ENCODE measurements at regions not wholly inside any gene's neighbourhood (a gene's known extent, or its start where the extent isn't known, plus 50 kb on each side); places are given as distances from the start of the nearest gene placed in this dataset.

- Mint-ChIP-seq H3K4me3 (no peak overlapping the region), H3K27me3 (no peaks in the 10 kb centered on the region), H3K27ac (no peak overlapping the region), H3K4me1 (ENCODE audit: low read depth) (no peaks in the 10 kb centered on the region), H3K36me3 (ENCODE audit: low read depth) (no peaks in the 10 kb centered on the region), H3K9me3 (no peaks in the 10 kb centered on the region)
- H3K36me3 ChIP-seq (ENCODE audit: insufficient read depth, low read length): no peaks in the 10 kb centered on the region
- intact Hi-C loops (cut with DNase I, micrococcal nuclease): no loop called here
- TF ChIP-seq CTCF (IDR thresholded peaks at IDR 0.05): no peak
- H3K9me3 ChIP-seq (ENCODE audit: control insufficient read depth in 1 of 2, insufficient read depth in 1 of 2, low read length in 2 of 2): peaks cover 0 to 10% of the 10 kb centered on the region in 2 experiments
- ATAC-seq (ENCODE audit: poor library complexity): no peak
- H3K27me3 ChIP-seq (ENCODE audit: control insufficient read depth in 1 of 2, insufficient read depth in 2 of 2, low read length in 2 of 2): no peaks in the 10 kb centered on the region
- H3K4me1 ChIP-seq (ENCODE audit: insufficient read depth, low read length): no peaks in the 10 kb centered on the region
- no peak for DNase-seq
- POLR2A ChIA-PET: no interaction called here
- no peak overlapping the region for H3K4me3 ChIP-seq (ENCODE audit: low read length)
- CTCF ChIA-PET: no interaction called here
- no peak overlapping the region for H3K27ac ChIP-seq (ENCODE audit: low read depth in 1 of 2, low read length in 2 of 2)
Measured at GRCh38 chr5:44646016-44646415, 162.7 kb upstream of the MRPS30 start.

- H3K36me3 ChIP-seq (ENCODE audit: insufficient read depth, low read length): no peaks in the 10 kb centered on the region
- Mint-ChIP-seq H3K27me3 (no peaks in the 10 kb centered on the region), H3K4me3 (no peak overlapping the region), H3K27ac (no peak overlapping the region), H3K36me3 (ENCODE audit: low read depth) (no peaks in the 10 kb centered on the region), H3K9me3 (peaks cover under 1% of the 10 kb centered on the region), H3K4me1 (ENCODE audit: low read depth) (no peaks in the 10 kb centered on the region)
- H3K27ac ChIP-seq (ENCODE audit: low read depth in 1 of 2, low read length in 2 of 2): no peak overlapping the region
- no peaks in the 10 kb centered on the region for H3K27me3 ChIP-seq (ENCODE audit: control insufficient read depth in 1 of 2, insufficient read depth in 2 of 2, low read length in 2 of 2)
- POLR2A ChIA-PET: no interaction called here
- peaks cover 0 to 12% of the 10 kb centered on the region in 2 experiments for H3K9me3 ChIP-seq (ENCODE audit: control insufficient read depth in 1 of 2, insufficient read depth in 1 of 2, low read length in 2 of 2)
- H3K4me3 ChIP-seq (ENCODE audit: low read length): no peak overlapping the region
- no peaks in the 10 kb centered on the region for H3K4me1 ChIP-seq (ENCODE audit: insufficient read depth, low read length)
- TF ChIP-seq CTCF (IDR thresholded peaks at IDR 0.05): no peak
- intact Hi-C loops (cut with DNase I, micrococcal nuclease): no loop called here
- CTCF ChIA-PET: no interaction called here
- no peak for DNase-seq
- no peak for ATAC-seq (ENCODE audit: poor library complexity)
Measured at GRCh38 chr5:44645502-44645901, 163.2 kb upstream of the MRPS30 start.

GRCh38 chr5:44644628-44645027, 164.1 kb upstream of the MRPS30 start:
- peaks cover 0 to 12% of the 10 kb centered on the region in 2 experiments for H3K9me3 ChIP-seq (ENCODE audit: control insufficient read depth in 1 of 2, insufficient read depth in 1 of 2, low read length in 2 of 2)
- DNase-seq (no peak), ATAC-seq (ENCODE audit: poor library complexity) (no peak)
- H3K27me3 Mint-ChIP-seq: no peaks in the 10 kb centered on the region
- no peaks in the 10 kb centered on the region for H3K27me3 ChIP-seq (ENCODE audit: control insufficient read depth in 1 of 2, insufficient read depth in 2 of 2, low read length in 2 of 2)
- H3K4me1 ChIP-seq (ENCODE audit: insufficient read depth, low read length): no peaks in the 10 kb centered on the region
- peaks cover 3% of the 10 kb centered on the region for H3K9me3 Mint-ChIP-seq
- ChIA-PET CTCF (no interaction called here), POLR2A (no interaction called here)
- no peaks in the 10 kb centered on the region for H3K36me3 Mint-ChIP-seq (ENCODE audit: low read depth)
- no peak overlapping the region for H3K4me3 Mint-ChIP-seq
- no peaks in the 10 kb centered on the region for H3K4me1 Mint-ChIP-seq (ENCODE audit: low read depth)
- H3K27ac ChIP-seq (ENCODE audit: low read depth in 1 of 2, low read length in 2 of 2): no peak overlapping the region
- TF ChIP-seq CTCF (IDR thresholded peaks at IDR 0.05): no peak
- H3K36me3 ChIP-seq (ENCODE audit: insufficient read depth, low read length): no peaks in the 10 kb centered on the region
- intact Hi-C loops (cut with DNase I, micrococcal nuclease): no loop called here
- no peak overlapping the region for H3K27ac Mint-ChIP-seq
- H3K4me3 ChIP-seq (ENCODE audit: low read length): no peak overlapping the region

All from CD4-positive, alpha-beta T cell (primary cell).